ENCODE measurements at regions not wholly inside any gene's neighbourhood (a gene's known extent, or its start where the extent isn't known, plus 50 kb on each side); places are given as distances from the start of the nearest gene placed in this dataset.

DNA sequence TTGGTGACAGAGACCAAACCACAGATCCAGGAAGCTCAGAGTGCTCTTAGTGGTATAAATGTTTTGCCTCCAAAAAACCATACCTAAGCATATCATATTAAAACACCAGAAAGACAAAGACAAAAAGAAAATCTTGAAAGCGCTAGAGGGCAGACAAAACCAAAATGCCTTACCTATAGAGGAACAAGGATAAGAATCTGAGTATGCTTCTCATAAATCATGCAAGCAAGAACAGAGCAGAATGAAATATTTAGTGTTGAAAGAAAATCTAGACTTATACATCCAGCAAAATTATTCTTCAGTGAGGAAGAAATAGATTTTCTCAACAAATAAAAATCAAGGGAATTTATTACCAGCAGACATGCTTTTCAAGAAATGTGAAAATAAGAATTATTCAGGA is 941.0 kb upstream of the INTU start:
- H3K27me3 ChIP-seq (ENCODE audit: control insufficient read depth in 2 of 2, insufficient read depth in 2 of 2, low read length in 2 of 2): no peaks in the 10 kb centered on the region
- POLR2A ChIA-PET: no interaction called here
- H3K79me2 ChIP-seq (ENCODE audit: control insufficient read depth, insufficient read depth, low read length): no peaks in the 10 kb centered on the region
- TF ChIP-seq, protein P1, sequence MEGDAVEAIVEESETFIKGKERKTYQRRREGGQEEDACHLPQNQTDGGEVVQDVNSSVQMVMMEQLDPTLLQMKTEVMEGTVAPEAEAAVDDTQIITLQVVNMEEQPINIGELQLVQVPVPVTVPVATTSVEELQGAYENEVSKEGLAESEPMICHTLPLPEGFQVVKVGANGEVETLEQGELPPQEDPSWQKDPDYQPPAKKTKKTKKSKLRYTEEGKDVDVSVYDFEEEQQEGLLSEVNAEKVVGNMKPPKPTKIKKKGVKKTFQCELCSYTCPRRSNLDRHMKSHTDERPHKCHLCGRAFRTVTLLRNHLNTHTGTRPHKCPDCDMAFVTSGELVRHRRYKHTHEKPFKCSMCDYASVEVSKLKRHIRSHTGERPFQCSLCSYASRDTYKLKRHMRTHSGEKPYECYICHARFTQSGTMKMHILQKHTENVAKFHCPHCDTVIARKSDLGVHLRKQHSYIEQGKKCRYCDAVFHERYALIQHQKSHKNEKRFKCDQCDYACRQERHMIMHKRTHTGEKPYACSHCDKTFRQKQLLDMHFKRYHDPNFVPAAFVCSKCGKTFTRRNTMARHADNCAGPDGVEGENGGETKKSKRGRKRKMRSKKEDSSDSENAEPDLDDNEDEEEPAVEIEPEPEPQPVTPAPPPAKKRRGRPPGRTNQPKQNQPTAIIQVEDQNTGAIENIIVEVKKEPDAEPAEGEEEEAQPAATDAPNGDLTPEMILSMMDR (IDR thresholded peaks at IDR 0.05; ENCODE audit: extremely low read depth in 1 of 2, insufficient read depth in 1 of 2, low read depth in 1 of 2, low read length in 2 of 2): no peak
- TF ChIP-seq FOS (IDR thresholded peaks at IDR 0.05; ENCODE audit: borderline replicate concordance, insufficient read depth, low read length): no peak
- no peak for TF ChIP-seq JUN (IDR thresholded peaks at IDR 0.05; ENCODE audit: borderline replicate concordance, insufficient read depth, insufficient read length, low read depth)
- no peak for TF ChIP-seq MYC (IDR thresholded peaks at IDR 0.05; ENCODE audit: low read depth, low read length)
- no peak for TF ChIP-seq POLR2AphosphoS5 (IDR thresholded peaks at IDR 0.05; ENCODE audit: insufficient read depth, low read depth, low read length)
- TF ChIP-seq, protein P2, sequence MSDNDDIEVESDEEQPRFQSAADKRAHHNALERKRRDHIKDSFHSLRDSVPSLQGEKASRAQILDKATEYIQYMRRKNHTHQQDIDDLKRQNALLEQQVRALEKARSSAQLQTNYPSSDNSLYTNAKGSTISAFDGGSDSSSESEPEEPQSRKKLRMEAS (IDR thresholded peaks at IDR 0.05; ENCODE audit: insufficient read depth, insufficient read length): no peak
- TF ChIP-seq GATA2 (IDR thresholded peaks at IDR 0.05; ENCODE audit: insufficient read depth, insufficient read length, low read depth, low read length): no peak
- no peak for TF ChIP-seq POLR2A (IDR thresholded peaks at IDR 0.05; ENCODE audit: low read depth, low read length)
- no peak for TF ChIP-seq EZH2 (IDR thresholded peaks at IDR 0.05; ENCODE audit: borderline replicate concordance, low read depth, low read length, severe bottlenecking)
- H3K4me1 ChIP-seq (ENCODE audit: control insufficient read depth, extremely low read depth, insufficient read depth, low read length): peaks cover 3% of the 10 kb centered on the region
- dilution Hi-C loops (cut with MboI; ENCODE audit: extremely low pct_ligation_motif_present, low sequenced_read_pairs) (no loop called here), intact Hi-C loops (cut with micrococcal nuclease) (no loop called here)
- H2AFZ ChIP-seq (ENCODE audit: low read depth, low read length): no peak overlapping the region
- DNase-seq (ENCODE audit: low read depth, low spot score) (no peak), FAIRE-seq (no peak)
- no peak overlapping the region for H3K27ac ChIP-seq (ENCODE audit: insufficient read depth, low read depth, low read length)
- CTCF ChIA-PET: no interaction called here
- no peaks in the 10 kb centered on the region for H4K20me1 ChIP-seq (replicated peaks; ENCODE audit: control insufficient read depth, extremely low read depth, insufficient read depth, low read length)
- no peak overlapping the region for H3K4me3 ChIP-seq (replicated peaks in 1 of 3; ENCODE audit: insufficient read depth in 1 of 3, low read depth in 1 of 3, low read length in 3 of 3)
- H3K9ac ChIP-seq (replicated peaks; ENCODE audit: extremely low read depth, insufficient read depth, low read length): no peak overlapping the region
- H3K9me3 ChIP-seq (replicated peaks; ENCODE audit: control insufficient read depth, insufficient read depth, low read length): no peaks in the 10 kb centered on the region
- H3K9me1 ChIP-seq (replicated peaks; ENCODE audit: control insufficient read depth, extremely low read depth, insufficient read depth, low read length): no peaks in the 10 kb centered on the region
- H3K4me2 ChIP-seq (ENCODE audit: insufficient read depth, low read length): no peak overlapping the region
- BruUV-seq (replicated peaks): no TSS peak
- H3K36me3 ChIP-seq (ENCODE audit: control insufficient read depth in 2 of 2, extremely low read depth in 1 of 2, insufficient read depth in 2 of 2, low read length in 2 of 2): no peaks in the 10 kb centered on the region
